ENCODE measurements at regions not wholly inside any gene's neighbourhood (a gene's known extent, or its start where the extent isn't known, plus 50 kb on each side); places are given as distances from the start of the nearest gene placed in this dataset.
"Not testable (repeated sequence)": the region's sequence is repeated elsewhere in the genome, so short reads cannot be mapped to it uniquely, and the experiment has no call there.

DNA sequence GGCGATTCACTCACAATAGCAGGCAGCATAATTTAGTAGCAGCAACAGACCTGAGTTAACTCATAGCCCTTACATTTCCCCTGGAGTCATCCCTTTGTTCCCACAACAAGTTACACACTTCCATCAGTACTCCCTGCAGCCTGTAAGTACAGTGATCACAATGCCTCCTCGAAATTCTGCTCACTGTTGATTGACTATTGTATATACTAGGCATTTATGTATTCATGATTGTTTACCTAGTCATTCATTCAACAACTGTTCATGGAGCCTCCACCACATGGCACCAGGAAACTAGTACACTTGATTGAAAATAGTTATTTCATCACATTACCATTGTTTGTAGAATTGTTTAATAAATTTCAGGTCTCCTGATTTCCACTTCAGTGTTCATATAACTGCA lies 71.4 kb upstream of the P3H2 start:
- DNase-seq (ENCODE audit: low spot score): no peak

DNA sequence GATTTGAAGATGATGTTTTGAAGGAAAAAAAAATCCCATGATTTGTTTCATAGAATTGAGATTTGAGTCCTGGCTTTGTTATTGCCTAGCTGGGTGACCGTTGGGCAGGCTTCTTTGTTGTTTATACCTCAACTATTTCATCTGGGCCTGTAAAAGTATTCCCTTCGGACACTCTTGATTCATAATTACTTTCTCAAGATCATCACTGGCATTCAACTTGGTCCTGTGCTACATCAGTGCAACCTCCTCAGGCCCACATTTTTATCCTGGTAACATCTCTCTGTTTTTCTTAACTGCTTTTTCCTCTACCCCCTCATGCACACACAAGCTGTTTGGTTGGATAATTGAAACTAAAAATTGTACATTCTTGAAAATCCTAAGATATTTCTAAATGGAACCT lies 67.5 kb upstream of the P3H2 start:
- no peak for DNase-seq (ENCODE audit: low spot score)

GRCh38 chr3:190183121-190183520 lies 62.4 kb upstream of the P3H2 start:
- peak; percentile 55 for DNase-seq (ENCODE audit: low spot score)

DNA sequence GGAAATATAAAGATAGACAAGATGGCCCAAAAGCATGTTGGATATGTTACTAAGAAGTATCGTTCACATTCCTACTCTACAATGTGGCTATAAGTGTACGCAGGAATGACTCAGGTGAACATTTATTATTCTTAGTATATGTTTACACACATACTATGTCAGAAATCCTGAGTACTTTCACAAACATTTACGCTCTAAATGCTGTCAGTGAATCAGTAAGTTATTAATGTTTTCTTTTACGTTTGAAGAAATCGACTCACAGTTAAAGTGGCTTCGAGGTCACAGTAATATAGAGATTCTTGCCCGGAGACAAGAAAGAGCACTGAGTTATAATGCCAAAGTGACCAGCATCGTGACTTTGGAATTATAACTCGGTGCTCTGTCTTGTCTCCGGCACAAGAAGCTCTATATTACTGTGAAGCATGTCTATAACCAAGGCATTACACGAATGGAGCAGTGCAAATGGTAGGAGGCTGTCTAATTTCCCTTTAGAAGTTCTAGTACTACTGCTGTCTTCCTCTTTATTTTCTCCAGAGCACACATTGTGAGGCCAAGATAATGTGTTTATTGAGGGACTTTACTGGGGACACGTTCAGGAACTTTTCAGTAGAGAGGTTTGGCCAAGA lies 61.8 kb upstream of the P3H2 start:
- no peak for DNase-seq (ENCODE audit: low spot score)

- peak; percentile 20 for DNase-seq (ENCODE audit: low spot score)
Measured at GRCh38 chr3:190180268-190180667, 59.6 kb upstream of the P3H2 start.

GRCh38 chr3:190178779-190179178 lies 58.1 kb upstream of the P3H2 start:
- no peak for DNase-seq (ENCODE audit: low spot score)

GRCh38 chr3:190176933-190177525 lies 56.3 kb upstream of the P3H2 start:
- DNase-seq (ENCODE audit: low spot score): not testable (repeated sequence)

- not testable (repeated sequence) for DNase-seq (ENCODE audit: low spot score)
Measured at GRCh38 chr3:190176106-190176505, 55.4 kb upstream of the P3H2 start.

- DNase-seq (ENCODE audit: low spot score): peak; percentile 46
Measured at GRCh38 chr3:190175490-190175889, 54.8 kb upstream of the P3H2 start.

GRCh38 chr3:190174471-190174870 lies 53.8 kb upstream of the P3H2 start:
- DNase-seq (ENCODE audit: low spot score): no peak

DNA sequence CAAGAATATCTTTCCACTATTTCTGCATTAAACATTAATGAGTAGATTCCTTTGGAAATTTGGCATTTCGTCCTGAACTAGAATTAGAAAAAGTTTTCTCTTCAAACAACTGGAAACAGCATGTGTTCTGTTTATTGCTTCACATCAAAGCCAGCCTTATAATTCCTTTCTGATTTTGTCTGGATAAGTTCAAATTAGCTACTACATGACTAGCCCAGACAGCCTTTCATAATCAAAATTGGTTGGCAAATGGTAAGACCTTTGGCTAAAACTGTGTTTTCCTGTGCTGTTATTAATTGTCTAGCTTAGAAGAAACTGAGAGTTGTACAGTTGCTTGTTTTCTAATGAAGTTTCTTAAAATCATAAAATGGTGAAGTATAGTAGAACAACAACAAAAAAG lies 52.7 kb upstream of the P3H2 start:
- peak; percentile 37 for DNase-seq (ENCODE audit: low spot score)

DNA sequence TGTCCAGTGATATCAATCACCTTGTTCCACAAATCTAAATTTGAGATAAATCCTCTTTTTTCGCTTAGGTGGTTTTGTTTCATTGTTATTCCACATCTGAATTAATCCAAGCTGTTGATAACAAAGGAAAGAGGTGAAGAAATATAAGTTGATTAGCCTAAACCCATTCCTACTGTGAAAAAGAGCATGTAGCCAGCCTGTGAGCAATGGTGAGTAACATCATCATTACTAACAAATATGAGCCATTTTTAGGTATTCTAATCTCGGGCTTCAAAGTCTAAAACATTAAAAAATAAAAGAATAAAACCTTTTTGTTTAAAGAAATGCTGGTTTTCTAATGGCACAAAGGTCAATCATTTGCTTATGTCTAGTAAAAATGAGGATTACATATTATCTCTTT lies 52.1 kb upstream of the P3H2 start:
- peak; percentile 31 for DNase-seq (ENCODE audit: low spot score)
